ENCODE measurements at regions not wholly inside any gene's neighbourhood (a gene's known extent, or its start where the extent isn't known, plus 50 kb on each side); places are given as distances from the start of the nearest gene placed in this dataset.

DNA sequence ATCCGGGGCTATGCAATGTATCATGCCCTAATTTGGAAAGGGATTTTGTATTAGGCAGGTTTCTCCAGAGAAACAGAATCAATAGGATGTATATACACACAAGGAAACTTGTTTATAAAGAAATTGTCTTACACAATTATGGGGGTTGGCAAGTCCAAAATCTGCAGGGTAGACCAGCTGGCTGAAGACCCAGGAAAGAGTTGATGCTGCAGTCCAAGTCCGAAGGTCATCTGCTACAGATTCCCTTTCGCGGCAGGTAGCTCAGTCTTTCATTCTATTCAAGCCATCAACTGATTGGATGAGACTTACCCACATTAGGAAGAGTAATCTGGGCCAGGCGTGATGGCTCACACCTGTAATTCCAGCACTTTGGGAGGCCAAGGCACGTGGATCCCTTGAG is 54.6 kb upstream of the CXADR start:
- H3K4me3 ChIP-seq (ENCODE audit: low read depth, low read length), result no peak overlapping the region
- H3K36me3 ChIP-seq (ENCODE audit: control insufficient read depth, insufficient read depth, low read length), result no peaks in the 10 kb centered on the region
- DNase-seq (ENCODE audit: low read depth), result no peak
- TF ChIP-seq, protein P1, sequence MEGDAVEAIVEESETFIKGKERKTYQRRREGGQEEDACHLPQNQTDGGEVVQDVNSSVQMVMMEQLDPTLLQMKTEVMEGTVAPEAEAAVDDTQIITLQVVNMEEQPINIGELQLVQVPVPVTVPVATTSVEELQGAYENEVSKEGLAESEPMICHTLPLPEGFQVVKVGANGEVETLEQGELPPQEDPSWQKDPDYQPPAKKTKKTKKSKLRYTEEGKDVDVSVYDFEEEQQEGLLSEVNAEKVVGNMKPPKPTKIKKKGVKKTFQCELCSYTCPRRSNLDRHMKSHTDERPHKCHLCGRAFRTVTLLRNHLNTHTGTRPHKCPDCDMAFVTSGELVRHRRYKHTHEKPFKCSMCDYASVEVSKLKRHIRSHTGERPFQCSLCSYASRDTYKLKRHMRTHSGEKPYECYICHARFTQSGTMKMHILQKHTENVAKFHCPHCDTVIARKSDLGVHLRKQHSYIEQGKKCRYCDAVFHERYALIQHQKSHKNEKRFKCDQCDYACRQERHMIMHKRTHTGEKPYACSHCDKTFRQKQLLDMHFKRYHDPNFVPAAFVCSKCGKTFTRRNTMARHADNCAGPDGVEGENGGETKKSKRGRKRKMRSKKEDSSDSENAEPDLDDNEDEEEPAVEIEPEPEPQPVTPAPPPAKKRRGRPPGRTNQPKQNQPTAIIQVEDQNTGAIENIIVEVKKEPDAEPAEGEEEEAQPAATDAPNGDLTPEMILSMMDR (IDR thresholded peaks at IDR 0.05; ENCODE audit: insufficient read depth, low read length, poor library complexity, severe bottlenecking), result no peak
- no peaks in the 10 kb centered on the region for H3K27me3 ChIP-seq (ENCODE audit: control insufficient read depth, insufficient read depth, low read length)

DNA sequence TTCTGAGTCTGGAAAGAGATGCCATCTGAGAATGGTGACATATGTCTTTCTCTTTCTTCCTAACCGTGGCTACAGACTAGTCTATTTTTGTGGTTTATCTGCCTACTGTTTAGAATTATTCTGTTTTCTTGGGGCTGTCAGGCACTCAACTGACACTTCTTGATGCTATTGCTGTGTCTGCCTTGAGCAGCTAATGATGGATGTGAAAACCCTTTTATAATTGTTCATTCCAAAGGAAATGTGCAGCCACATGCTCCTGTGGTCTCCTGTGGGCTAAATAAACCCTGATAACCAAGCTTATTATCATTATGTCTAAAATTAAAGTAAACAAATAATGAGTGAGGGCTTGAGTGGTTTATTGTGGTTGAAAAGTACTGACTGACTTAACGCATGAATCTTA is 52.7 kb upstream of the CXADR start:
- no peak for DNase-seq (ENCODE audit: low read depth)

DNA sequence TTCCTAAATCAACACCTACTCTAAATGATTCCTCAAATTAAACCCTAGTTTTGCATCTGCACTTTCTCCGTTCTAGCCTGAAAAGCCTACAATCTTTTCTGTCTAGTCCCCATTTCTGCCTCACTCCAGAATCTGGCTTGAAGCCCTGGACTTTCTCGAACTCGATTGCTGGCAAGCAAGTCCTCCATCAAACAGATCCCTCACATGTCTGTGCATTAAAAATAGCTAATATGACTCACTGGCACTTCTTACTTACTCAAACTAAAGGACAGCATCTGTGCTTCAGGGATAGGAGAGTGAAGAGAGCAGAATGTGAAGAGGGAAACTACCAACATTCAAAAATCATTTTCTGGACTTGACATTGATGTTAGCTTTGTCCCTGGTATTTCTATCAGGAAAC is 51.8 kb upstream of the CXADR start:
- DNase-seq (ENCODE audit: low read depth), result no peak
- H3K4me3 ChIP-seq (ENCODE audit: low read depth, low read length), result no peak overlapping the region
- no peaks in the 10 kb centered on the region for H3K36me3 ChIP-seq (ENCODE audit: control insufficient read depth, insufficient read depth, low read length)
- TF ChIP-seq, protein P1 (IDR thresholded peaks at IDR 0.05; ENCODE audit: insufficient read depth, low read length, poor library complexity, severe bottlenecking), result no peak
- no peaks in the 10 kb centered on the region for H3K27me3 ChIP-seq (ENCODE audit: control insufficient read depth, insufficient read depth, low read length)

More for the DNA sequence above, 52.7 kb upstream of the CXADR start:
- Histone ChIP-seq H3K36me3 (ENCODE audit: control insufficient read depth, insufficient read depth, low read length) (no peaks in the 10 kb centered on the region), H3K4me3 (ENCODE audit: low read depth, low read length) (no peak overlapping the region), H3K27me3 (ENCODE audit: control insufficient read depth, insufficient read depth, low read length) (no peaks in the 10 kb centered on the region)
- TF ChIP-seq, protein P1 (IDR thresholded peaks at IDR 0.05; ENCODE audit: insufficient read depth, low read length, poor library complexity, severe bottlenecking), result no peak

DNA sequence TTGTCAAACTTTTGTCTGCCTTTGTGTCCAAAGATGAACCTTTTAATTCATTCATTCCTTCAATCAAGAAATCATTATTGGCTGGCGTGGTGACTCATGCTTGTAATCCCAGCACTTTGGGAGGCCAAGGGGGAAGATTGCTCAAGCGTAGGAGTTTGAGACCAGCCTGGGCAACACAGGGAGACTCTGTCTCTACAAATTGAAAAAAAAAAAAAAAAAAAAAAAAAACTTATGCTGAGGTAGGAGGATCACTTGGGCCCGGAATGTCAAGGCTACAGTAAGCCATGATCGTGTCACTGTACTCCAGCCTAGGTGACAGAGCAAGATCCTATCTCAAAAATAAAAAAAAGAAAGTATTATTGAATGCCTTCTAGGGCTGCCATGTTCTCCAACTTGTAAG is 51.3 kb upstream of the CXADR start:
- no peaks in the 10 kb centered on the region for H3K27me3 ChIP-seq (ENCODE audit: control insufficient read depth, insufficient read depth, low read length)
- DNase-seq (ENCODE audit: low read depth), result no peak
- TF ChIP-seq, protein P1 (IDR thresholded peaks at IDR 0.05; ENCODE audit: insufficient read depth, low read length, poor library complexity, severe bottlenecking), result no peak
- H3K36me3 ChIP-seq (ENCODE audit: control insufficient read depth, insufficient read depth, low read length), result no peaks in the 10 kb centered on the region
- H3K4me3 ChIP-seq (ENCODE audit: low read depth, low read length), result no peak overlapping the region

DNA sequence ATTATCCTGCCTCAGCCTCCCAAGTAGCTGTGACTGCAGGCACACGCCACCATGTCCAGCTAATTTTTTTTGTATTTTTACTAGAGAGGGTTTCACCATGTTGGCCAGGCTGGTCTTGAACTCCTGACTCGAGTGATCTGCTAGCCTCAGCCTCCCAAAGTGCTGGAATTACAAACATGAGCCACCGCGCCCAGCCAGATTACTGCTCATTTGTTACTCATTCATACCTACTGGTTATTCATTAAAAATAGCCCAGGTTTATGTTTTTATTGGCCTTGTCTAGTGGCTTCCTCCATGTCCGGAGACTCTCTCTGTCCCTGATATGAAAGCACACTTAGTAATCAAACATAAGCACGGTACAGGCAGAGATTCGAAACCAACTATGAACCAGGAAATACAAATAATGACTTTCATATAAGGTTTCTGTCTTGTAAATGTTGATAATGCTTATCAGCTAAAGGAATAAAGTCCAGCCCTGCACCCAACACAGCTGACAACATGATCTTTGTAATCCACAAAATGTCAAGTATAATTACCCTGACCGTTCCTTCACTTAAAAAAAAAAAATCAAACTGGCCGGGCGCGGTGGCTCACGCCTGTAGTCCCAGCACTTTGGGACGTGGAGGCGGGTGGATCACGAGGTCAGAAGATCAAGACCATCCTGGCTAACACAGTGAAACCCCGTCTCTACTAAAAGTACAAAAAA is 50.4 kb upstream of the CXADR start:
- Histone ChIP-seq H3K36me3 (ENCODE audit: control insufficient read depth, insufficient read depth, low read length) (no peaks in the 10 kb centered on the region), H3K27me3 (ENCODE audit: control insufficient read depth, insufficient read depth, low read length) (no peaks in the 10 kb centered on the region), H3K4me3 (ENCODE audit: low read depth, low read length) (no peak overlapping the region)
- TF ChIP-seq, protein P1 (IDR thresholded peaks at IDR 0.05; ENCODE audit: insufficient read depth, low read length, poor library complexity, severe bottlenecking), result no peak
- no peak for DNase-seq (ENCODE audit: low read depth)
